Sigmoid colon (tissue), 6 donors: ENCODE measurements at regions not wholly inside any gene's neighbourhood (a gene's known extent, or its start where the extent isn't known, plus 50 kb on each side); places are given as distances from the start of the nearest gene placed in this dataset.

Experiments used
- DNase-seq: peaks from one replicate; pipeline ENCODE4 v3.0.0-alpha.2; 2019
- H3K27ac ChIP-seq, 4 donors: fragments of 200-600 bp; sonication (generic); one replicate each; pipeline ENCODE4 v1.5.1; 2016 to 2019; ENCODE audit warnings: mild to moderate bottlenecking in 1 of 4
- H3K27me3 ChIP-seq, 3 donors: fragments of 200-600 bp; sonication (generic); one replicate each; pipeline ENCODE4 v1.5.1; 2019; ENCODE audit warnings: mild to moderate bottlenecking in 1 of 3
- H3K36me3 ChIP-seq, 4 donors: fragments of 200-600 bp; sonication (generic); one replicate each; pipeline ENCODE4 v1.5.1; 2016 to 2019
- H3K4me1 ChIP-seq, 4 donors: fragments of 200-600 bp; sonication (generic); one replicate each; pipeline ENCODE4 v1.5.1; 2017 to 2019
- H3K4me3 ChIP-seq, 4 donors: fragments of 200-600 bp; sonication (generic); one replicate each; pipeline ENCODE4 v1.5.1; 2017 to 2019; ENCODE audit warnings: mild to moderate bottlenecking in 2 of 4, moderate library complexity in 1 of 4
- H3K9me3 ChIP-seq, 4 donors: fragments of 200-600 bp in 3 of 4; sonication (generic) in 3 of 4; one replicate each; pipeline versions ENCODE4 v1.5.1 to v1.6.1; 2013 to 2019
- EP300 ChIP-seq, 4 donors: sonication (generic); formaldehyde crosslinking; IDR thresholded peaks; one replicate each; pipeline ENCODE4 v1.6.1; 2017; ENCODE audit warnings: antibody characterized with exemption in 4 of 4
- POLR2A ChIP-seq, 2 donors: fragments of 450-650 bp; IDR thresholded peaks; one replicate each; pipeline ENCODE4 v1.6.1; 2016; ENCODE audit warnings: antibody characterized with exemption in 2 of 2, mild to moderate bottlenecking in 2 of 2, moderate library complexity in 2 of 2
- POLR2AphosphoS5 ChIP-seq, 4 donors: sonication (generic); formaldehyde crosslinking; IDR thresholded peaks; one replicate each; pipeline ENCODE4 v1.6.1; 2017; ENCODE audit warnings: antibody characterized with exemption in 4 of 4
- WGBS, 2 donors: extraction: QIAGEN DNeasy Blood & Tissue Kit; methylation state at CpG; one replicate each; pipeline ENCODE4 v1.1.7; 2013; 5-methylcytosine and 5-hydroxymethylcytosine counted together
- intact Hi-C: fragments of 100-400 bp; cut with DNase I; formaldehyde crosslinking; loops from one replicate; pipeline ENCODE4 v1.15.1; 2023
- TF ChIP-seq, protein P1 (sequence below), 4 experiments: fragments of 450-650 bp in 3 of 4; fragments of 200-600 bp in 1 of 4; IDR thresholded peaks; one replicate each; pipeline ENCODE4 v1.5.1; 2016 to 2019; ENCODE audit warnings: antibody characterized with exemption in 4 of 4, mild to moderate bottlenecking in 3 of 4, moderate library complexity in 2 of 4
- donor health status: healthy with polysubstance abuse.
- donor health status: healthy.

DNA sequence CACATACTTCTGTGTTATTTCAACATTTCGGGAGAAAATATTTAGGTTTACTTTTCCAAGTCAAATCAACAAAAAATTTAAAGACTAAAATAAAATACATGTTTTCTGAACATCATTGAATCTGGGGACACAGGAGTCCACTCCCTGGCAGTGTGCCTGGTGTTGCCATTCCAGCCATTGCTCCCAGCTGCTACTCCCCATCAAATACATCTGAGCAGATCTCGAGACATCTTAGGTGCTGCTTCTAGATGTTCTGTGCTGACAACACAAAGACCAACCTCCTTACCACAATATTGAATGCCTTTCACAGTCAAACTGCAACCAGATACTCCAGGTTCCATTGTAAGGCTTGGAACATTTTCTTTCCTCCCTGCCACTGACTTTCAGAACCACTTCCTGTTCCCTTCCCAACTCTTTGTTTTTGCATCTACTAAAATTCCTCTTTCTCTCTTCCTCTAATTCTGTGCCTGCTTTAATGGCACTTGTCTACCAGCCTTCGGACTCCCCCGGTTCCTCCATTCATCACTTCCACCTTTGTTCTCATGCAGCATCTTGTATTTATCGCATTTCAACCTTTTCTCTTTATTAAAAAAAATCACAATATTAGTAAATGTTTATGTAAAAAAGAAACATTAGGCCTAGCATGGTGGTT lies 81.1 kb upstream of the SLC4A7 start:
- TF ChIP-seq POLR2A (IDR thresholded peaks at IDR 0.05) (no peak), EP300 (IDR thresholded peaks at IDR 0.05) (no peak), POLR2AphosphoS5 (IDR thresholded peaks at IDR 0.05) (no peak)
- TF ChIP-seq, protein P1, sequence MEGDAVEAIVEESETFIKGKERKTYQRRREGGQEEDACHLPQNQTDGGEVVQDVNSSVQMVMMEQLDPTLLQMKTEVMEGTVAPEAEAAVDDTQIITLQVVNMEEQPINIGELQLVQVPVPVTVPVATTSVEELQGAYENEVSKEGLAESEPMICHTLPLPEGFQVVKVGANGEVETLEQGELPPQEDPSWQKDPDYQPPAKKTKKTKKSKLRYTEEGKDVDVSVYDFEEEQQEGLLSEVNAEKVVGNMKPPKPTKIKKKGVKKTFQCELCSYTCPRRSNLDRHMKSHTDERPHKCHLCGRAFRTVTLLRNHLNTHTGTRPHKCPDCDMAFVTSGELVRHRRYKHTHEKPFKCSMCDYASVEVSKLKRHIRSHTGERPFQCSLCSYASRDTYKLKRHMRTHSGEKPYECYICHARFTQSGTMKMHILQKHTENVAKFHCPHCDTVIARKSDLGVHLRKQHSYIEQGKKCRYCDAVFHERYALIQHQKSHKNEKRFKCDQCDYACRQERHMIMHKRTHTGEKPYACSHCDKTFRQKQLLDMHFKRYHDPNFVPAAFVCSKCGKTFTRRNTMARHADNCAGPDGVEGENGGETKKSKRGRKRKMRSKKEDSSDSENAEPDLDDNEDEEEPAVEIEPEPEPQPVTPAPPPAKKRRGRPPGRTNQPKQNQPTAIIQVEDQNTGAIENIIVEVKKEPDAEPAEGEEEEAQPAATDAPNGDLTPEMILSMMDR (IDR thresholded peaks at IDR 0.05), result no peak
- intact Hi-C loops, result loop anchor here (5.0 kb wide), 2 partner anchors 33 to 83 kb away; partner anchors contain the start of gene SLC4A7

DNA sequence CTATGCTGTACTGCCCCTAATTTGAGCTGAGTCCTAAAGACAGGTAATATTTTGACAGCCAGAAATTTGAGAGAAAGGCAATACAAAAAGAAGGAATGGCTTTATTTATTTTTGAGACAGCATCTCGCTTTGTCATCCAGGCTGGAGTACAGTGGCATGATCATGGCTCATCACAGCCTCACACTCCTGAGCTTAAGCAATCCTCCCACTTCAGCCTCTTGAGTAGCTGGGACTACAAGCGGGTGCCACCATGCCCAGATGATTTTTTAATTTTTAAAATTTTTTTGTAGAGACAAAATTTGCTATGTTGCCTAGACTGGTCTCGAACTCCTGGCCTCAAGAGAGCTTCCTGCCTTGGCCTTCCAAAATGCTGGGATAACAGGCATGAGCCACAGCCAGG lies 77.4 kb upstream of the SLC4A7 start:
- H3K9me3 ChIP-seq, result no peaks in the 10 kb centered on the region
- intact Hi-C loops, result no loop called here
- H3K27me3 ChIP-seq, result no peaks in the 10 kb centered on the region
- WGBS, 2 donors, result 94 to 97% methylated on average over 3 of the region's 3 CpGs
- no peak overlapping the region for H3K27ac ChIP-seq
- DNase-seq, result no peak
- H3K36me3 ChIP-seq, result no peaks in the 10 kb centered on the region
- no peak overlapping the region for H3K4me3 ChIP-seq
- peaks cover 0 to 27% (median 23%) of the 10 kb centered on the region in 4 donors for H3K4me1 ChIP-seq
- TF ChIP-seq POLR2A (IDR thresholded peaks at IDR 0.05), result no peak
- TF ChIP-seq POLR2AphosphoS5 (IDR thresholded peaks at IDR 0.05), result no peak
- TF ChIP-seq, protein P1 (IDR thresholded peaks at IDR 0.05), result no peak
- TF ChIP-seq EP300 (IDR thresholded peaks at IDR 0.05), result no peak

More for the DNA sequence above, 81.1 kb upstream of the SLC4A7 start:
- H3K4me1 ChIP-seq, result peaks cover 0 to 33% (median 27%) of the 10 kb centered on the region in 4 donors
- DNase-seq, result no peak
- no peak overlapping the region for H3K4me3 ChIP-seq
- no peaks in the 10 kb centered on the region for H3K27me3 ChIP-seq
- H3K9me3 ChIP-seq, result no peaks in the 10 kb centered on the region
- 91 to 95% methylated on average over 5 of the region's 5 CpGs for WGBS, 2 donors
- H3K27ac ChIP-seq, result peak overlapping the region in 2 of 4 donors; percentile 21 to 34
- H3K36me3 ChIP-seq, result no peaks in the 10 kb centered on the region

- Histone ChIP-seq H3K27ac (no peak overlapping the region), H3K4me1 (peaks cover 0 to 27% (median 24%) of the 10 kb centered on the region in 4 donors), H3K36me3 (no peaks in the 10 kb centered on the region), H3K9me3 (no peaks in the 10 kb centered on the region), H3K27me3 (no peaks in the 10 kb centered on the region), H3K4me3 (no peak overlapping the region)
- intact Hi-C loops, result no loop called here
- 18 to 75% methylated on average over 11 of the region's 11 CpGs for WGBS, 2 donors
- TF ChIP-seq, protein P1 (IDR thresholded peaks at IDR 0.05), result no peak
- TF ChIP-seq POLR2A (IDR thresholded peaks at IDR 0.05) (no peak), EP300 (IDR thresholded peaks at IDR 0.05) (no peak), POLR2AphosphoS5 (IDR thresholded peaks at IDR 0.05) (no peak)
- DNase-seq, result no peak
Observed at GRCh38 chr3:27560484-27561056, 76.4 kb upstream of the SLC4A7 start.

- peak; percentile 77 for DNase-seq
- H3K4me1 ChIP-seq, result peaks cover 0 to 29% (median 24%) of the 10 kb centered on the region in 4 donors
- H3K27me3 ChIP-seq, result no peaks in the 10 kb centered on the region
- no peak for TF ChIP-seq EP300 (IDR thresholded peaks at IDR 0.05)
- TF ChIP-seq, protein P1 (IDR thresholded peaks at IDR 0.05), result no peak
- peak in 1 of 4 donors; percentile 15 for TF ChIP-seq POLR2AphosphoS5 (IDR thresholded peaks at IDR 0.05)
- no peak for TF ChIP-seq POLR2A (IDR thresholded peaks at IDR 0.05)
- peak overlapping the region in 1 of 4 donors; percentile 57 for H3K27ac ChIP-seq
- H3K9me3 ChIP-seq, result no peaks in the 10 kb centered on the region
- 49 to 55% methylated on average over 6 of the region's 6 CpGs for WGBS, 2 donors
- intact Hi-C loops, result no loop called here
- no peaks in the 10 kb centered on the region for H3K36me3 ChIP-seq
- H3K4me3 ChIP-seq, result no peak overlapping the region
Observed at GRCh38 chr3:27559835-27560234, 75.7 kb upstream of the SLC4A7 start.
